ENCODE measurements at regions not wholly inside any gene's neighbourhood (a gene's known extent, or its start where the extent isn't known, plus 50 kb on each side); places are given as distances from the start of the nearest gene placed in this dataset.

GRCh38 chr6:44661221-44662008 is 273.9 kb downstream of the CDC5L start:
- DNase-seq (ENCODE audit: low spot score), result no peak

- peak; percentile 38 for DNase-seq (ENCODE audit: low spot score)
Observed at GRCh38 chr6:44662461-44663121, 275.1 kb downstream of the CDC5L start.

DNA sequence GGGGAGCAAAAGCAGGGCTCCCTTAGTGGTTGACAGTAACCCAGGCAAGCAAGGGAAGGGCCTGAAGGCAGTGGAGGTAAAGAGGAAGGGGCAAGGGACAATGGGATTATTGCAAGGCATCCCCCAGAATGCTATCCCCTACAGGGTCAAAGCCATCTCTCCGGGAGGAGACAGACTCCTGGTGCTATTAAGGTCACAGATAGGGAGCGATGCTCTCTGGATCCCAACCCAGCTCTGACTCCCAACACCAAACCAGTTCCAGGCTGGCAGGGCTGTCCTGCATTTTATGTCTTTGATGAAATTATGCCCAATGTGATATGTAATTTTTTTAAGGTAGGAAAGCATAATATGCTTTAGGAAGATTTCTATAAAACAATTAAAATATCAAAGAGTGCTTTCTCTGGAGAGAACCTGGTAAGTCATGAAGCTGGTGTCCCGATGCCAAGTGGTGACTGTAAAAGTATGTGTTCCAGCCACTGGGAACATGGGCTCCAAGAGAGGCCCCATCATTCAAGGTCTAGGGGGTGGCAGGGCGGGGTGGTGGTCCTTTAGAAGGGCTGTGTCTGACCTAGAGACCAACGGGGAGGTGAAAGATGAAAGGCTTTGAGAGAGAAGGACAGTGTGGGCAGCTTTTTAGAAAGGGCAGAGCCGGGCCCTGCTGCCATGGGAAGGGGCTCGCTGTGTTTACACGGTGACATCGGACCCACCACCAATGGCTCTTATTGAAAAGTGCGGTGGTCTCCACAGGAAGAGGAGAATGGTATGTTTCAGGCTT is 276.5 kb downstream of the CDC5L start:
- DNase-seq (ENCODE audit: low spot score), result no peak

DNA sequence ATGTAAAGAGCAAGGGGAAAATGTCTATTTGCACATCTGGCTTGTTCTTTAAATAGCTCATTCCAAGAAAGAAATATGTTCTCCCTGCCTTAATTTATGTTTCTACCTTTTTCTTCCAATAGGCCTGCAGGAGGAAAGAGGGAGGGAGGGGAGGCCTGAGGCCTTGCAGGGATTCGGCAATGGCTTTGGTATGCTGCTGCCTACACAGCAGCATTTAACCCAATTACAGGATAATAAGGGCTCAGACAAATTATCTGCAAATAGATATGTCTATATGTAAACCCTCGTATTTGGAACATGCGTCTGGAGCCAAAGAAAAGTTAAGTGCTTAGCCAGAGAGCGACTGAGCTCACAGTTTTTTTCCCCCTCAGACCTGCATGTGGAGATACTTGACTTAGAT is 277.2 kb downstream of the CDC5L start:
- no peak for DNase-seq (ENCODE audit: low spot score)

DNA sequence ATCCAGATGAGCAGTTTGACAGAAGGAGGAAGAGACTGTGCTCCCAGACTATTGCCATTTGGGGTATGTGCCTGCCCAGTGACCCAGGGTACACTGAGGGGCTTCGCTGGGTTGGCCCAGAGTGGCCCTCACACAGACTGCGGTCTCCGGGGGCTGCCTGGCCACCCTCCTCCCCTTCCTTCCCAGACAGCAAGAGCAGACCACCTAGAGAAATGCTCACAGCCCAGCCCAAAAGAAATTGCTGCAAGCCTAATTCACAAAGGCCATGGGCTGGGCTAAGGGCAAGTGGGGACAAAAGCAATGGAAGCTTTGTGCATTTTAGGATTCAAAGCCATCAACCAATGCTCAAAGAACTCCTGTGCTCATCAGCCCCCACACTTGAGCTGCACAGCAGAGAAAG is 277.6 kb downstream of the CDC5L start:
- DNase-seq (ENCODE audit: low spot score), result no peak

- no peak for DNase-seq (ENCODE audit: low spot score)
Observed at GRCh38 chr6:44665683-44666082, 278.2 kb downstream of the CDC5L start.

DNA sequence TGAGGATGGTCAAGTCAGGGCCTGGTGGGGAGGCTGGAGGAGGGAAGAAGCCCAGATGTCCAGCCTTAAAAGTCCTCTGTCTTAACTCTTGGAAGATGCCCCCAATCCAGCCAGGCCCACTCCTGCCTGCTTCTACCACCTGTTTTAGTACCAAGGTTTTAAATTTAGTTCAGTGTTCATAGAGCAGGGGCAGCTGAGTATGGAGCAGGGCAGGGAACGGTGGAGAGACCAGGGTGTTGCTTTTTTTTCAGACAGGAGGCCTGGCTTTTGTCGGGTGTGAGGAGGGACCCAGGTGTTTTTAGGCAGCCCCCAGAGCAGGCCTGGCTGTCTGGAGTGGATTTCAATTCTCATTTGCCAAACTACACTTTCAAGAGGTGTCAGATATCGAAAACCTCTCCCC is 278.8 kb downstream of the CDC5L start:
- no peak for DNase-seq (ENCODE audit: low spot score)

DNA sequence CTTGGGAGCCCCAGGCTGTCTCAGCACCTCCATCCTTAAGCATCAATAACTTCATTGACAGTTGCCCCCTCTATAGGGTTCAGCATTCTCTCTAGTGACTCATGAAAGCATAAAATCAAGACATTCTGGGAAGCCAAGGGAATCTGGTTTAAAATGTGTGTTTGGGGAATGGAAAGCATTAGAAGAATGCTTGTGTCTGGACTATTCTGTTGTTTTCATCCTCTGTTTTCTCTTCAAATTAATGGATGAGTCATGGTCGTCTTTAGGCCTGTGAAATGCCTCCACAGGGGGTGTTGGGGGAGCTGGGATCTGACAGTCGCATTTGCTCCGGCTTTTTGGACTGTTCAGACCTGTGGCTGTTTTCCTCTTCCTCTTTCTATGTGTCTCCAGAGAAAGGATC is 279.7 kb downstream of the CDC5L start:
- peak; percentile 65 for DNase-seq (ENCODE audit: low spot score)

GRCh38 chr6:44667668-44668390 is 280.3 kb downstream of the CDC5L start:
- DNase-seq (ENCODE audit: low spot score), result no peak

- no peak for DNase-seq (ENCODE audit: low spot score)
Observed at GRCh38 chr6:44668391-44668930, 281.0 kb downstream of the CDC5L start.

DNA sequence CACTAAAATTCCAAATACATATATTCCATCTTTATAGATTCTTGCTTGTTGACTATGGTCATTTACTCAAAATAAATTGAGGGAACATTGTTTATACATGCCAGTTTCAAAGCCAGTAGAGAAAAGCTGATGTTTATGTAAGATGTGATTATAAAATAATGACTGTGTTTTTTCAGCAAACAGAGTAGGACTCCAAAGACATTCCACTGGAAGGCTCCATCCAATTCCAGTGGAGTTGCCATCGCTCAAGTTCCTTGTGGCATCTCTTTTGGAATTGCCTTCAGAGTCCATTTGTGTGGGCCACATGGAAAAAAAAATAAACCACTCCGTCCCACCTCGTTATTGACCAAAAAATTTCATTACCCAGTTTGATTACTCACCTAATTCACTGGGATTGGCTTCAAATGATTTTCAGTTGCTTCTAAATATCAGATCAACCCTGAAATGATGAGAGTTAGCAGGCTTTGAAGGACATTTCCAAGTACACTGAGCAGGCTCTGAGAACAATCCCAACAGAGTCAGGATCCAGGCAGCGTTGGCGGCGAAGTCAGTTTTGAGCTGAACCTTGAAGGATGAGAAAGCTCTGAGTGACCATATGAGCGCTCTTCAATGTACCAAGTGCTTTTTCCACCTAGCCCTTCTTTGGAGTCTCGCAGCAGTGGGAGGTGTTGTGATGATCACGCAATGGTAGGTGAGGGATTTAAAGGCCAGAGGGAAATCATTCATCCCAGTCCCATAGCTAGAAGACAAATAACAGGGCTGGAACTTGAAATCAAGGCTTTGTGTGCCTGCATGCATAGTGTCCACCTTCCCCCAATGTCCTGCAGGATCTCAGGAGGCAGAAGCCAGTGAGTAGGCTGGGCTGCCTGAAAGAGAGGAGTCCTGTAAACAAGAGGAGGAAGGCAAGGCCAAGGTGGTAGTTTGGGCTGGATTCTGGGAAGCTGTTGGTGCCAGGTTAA is 281.7 kb downstream of the CDC5L start:
- no peak for DNase-seq (ENCODE audit: low spot score)

- DNase-seq (ENCODE audit: low spot score), result no peak
Observed at GRCh38 chr6:44670146-44670545, 282.6 kb downstream of the CDC5L start.

DNA sequence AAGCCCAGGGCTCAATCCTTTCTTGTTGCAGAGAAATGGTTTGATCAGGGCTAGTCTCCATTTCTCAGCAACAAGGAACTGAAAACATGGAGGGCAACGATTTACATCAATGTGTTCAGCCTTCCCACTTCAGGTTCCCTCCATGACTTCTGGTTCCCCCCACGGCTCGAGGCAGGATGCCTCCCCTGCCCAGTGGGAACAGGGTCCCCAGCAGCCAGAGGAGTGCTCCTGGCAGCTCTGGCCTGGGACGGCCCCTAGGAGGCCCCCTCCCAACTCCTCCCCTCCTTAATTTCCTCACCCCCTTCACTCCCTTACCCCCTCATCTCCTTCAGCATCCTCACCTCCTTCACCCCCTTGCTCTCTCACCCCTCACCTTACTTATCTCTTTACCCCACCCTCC is 283.8 kb downstream of the CDC5L start:
- no peak for DNase-seq (ENCODE audit: low spot score)

- no peak for DNase-seq (ENCODE audit: low spot score)
Observed at GRCh38 chr6:44672086-44672485, 284.6 kb downstream of the CDC5L start.

DNA sequence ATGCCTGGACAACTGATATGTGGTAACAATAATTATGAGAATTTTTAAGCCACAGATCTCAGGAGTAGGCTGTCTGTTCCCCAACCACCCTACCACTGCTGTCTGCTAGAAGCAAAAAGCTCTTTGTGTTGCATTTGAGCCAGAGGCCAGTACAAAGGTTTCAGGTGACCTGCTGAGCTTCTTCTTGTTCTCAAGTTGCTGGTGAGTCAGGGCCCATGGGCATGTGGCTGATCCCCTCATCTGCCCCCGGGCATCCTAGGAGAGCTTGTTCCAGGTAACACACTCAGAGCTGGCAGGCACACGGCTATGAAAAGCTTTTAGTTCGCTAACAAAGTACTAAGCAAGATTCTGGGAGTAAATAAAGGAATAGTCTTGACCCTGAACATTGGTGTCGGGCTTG is 285.3 kb downstream of the CDC5L start:
- no peak for DNase-seq (ENCODE audit: low spot score)

GRCh38 chr6:44674226-44675155 is 287.0 kb downstream of the CDC5L start:
- peak; percentile 80 for DNase-seq (ENCODE audit: low spot score)

- no peak for DNase-seq (ENCODE audit: low spot score)
Observed at GRCh38 chr6:44675449-44675848, 287.9 kb downstream of the CDC5L start.

GRCh38 chr6:44676246-44676790 is 288.8 kb downstream of the CDC5L start:
- no peak for DNase-seq (ENCODE audit: low spot score)

DNA sequence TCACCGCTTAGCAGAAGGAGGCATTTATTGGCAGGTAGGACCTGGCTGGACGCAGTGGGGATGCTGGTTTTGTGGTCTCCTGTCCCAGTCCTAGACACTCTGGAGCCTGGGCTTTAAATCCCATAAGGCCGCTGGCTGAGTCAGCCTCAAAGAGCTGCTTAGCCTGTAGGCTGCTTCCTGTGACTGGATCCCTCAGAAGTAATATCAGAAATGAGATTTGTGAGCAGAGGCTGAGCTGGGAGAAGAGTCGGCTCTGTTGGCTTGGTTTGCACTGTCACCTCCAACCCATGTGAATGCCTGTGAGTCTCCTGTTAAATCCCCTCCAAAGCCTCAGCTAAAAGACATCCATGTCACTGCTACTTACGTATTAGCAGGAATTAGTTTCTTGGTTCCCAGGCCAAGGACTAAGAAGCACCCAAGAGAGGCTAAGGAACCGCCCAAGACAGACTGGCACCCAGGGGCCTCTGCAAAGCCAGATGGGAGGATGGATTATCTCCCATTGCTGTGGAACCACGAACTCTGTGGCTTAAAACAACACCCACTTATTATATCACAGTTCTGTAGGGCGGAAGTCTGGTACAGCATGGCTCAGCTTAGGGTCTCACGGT is 289.4 kb downstream of the CDC5L start:
- no peak for DNase-seq (ENCODE audit: low spot score)

All from SW480 (cell line).